GM12878 (cell line): ENCODE measurements at regions not wholly inside any gene's neighbourhood (a gene's known extent, or its start where the extent isn't known, plus 50 kb on each side); places are given as distances from the start of the nearest gene placed in this dataset.

Source experiments
- ATAC-seq: fragments of 200-7000 bp; cut with Tn5 transposase; 3 replicates; pipeline ENCODE4 v1.9.1; 2020; ENCODE audit warnings: mild to moderate bottlenecking, moderate library complexity
- BruUV-seq: library from RNA; stranded (reverse); fragments of 400-500 nt; replicated peaks from 2 replicates; lab custom pipeline; 2021; lab: Mats Ljungman, UMichigan
- CTCF ChIA-PET: fragments of 300-600 bp; sonication (Branson Sonifier 250); formaldehyde crosslinking; extraction: SDS; loops from one replicate; lab custom pipeline; 2021; ENCODE audit warnings: inconsistent platforms; lab: Yijun Ruan, JAX
- POLR2A ChIA-PET: fragments of 350-600 bp; formaldehyde crosslinking; extraction: SDS; loops from one replicate; lab custom pipeline; 2021; ENCODE audit warnings: inconsistent platforms; lab: Charles Lee
- RAD21 ChIA-PET: fragments of 300-600 bp; sonication (Branson Sonifier 250); formaldehyde crosslinking; loops from one replicate; lab custom pipeline; 2023; ENCODE audit warnings: antibody characterized with exemption; ENCODE audit not compliant: unreplicated experiment; lab: Charles Lee
- SMC1A ChIA-PET: fragments of 300-600 bp; sonication (Branson Sonifier 250); formaldehyde crosslinking; loops from one replicate; lab custom pipeline; 2023; ENCODE audit not compliant: unreplicated experiment, uncharacterized antibody; lab: Charles Lee
- DNase-seq: peaks from one replicate; pipeline ENCODE4 v3.0.0-alpha.2; 2011; ENCODE audit warnings: low read depth, low spot score
- FAIRE-seq: peaks from 3 replicates; lab custom pipeline; 2011; peaks lifted over from hg19 to GRCh38; lab: Jason Lieb, UNC
- H2AFZ ChIP-seq: 2 replicates; pipeline ENCODE4 v1.6.0; 2011; ENCODE audit warnings: low read depth, low read length, control low read depth; ENCODE audit not compliant: control insufficient read depth
- H3K27ac ChIP-seq: 2 replicates; pipeline ENCODE4 v1.5.1; 2011; ENCODE audit warnings: control low read depth; ENCODE audit not compliant: control insufficient read depth, insufficient read depth
- H3K27me3 ChIP-seq, 2 experiments: replicated peaks in 1 of 2; 2 replicates each; pipeline versions ENCODE4 v1.6.0 to v1.6.1; 2011; ENCODE audit warnings: low read length in 1 of 2; ENCODE audit not compliant: control insufficient read depth in 2 of 2, insufficient read depth in 2 of 2
- H3K36me3 ChIP-seq, 2 experiments: 2 replicates each; pipeline ENCODE4 v1.5.1; 2011; ENCODE audit warnings: low read length in 1 of 2; ENCODE audit not compliant: control insufficient read depth in 2 of 2, insufficient read depth in 2 of 2
- H3K4me1 ChIP-seq: 2 replicates; pipeline ENCODE4 v1.6.1; 2011; ENCODE audit warnings: mild to moderate bottlenecking, low read length, moderate library complexity, mixed read lengths; ENCODE audit not compliant: control insufficient read depth, insufficient read depth
- H3K4me2 ChIP-seq: 2 replicates; pipeline ENCODE4 v1.6.0; 2011; ENCODE audit warnings: control low read depth; ENCODE audit not compliant: control insufficient read depth, insufficient read depth
- H3K4me3 ChIP-seq: fragments of 200-600 bp; sonication (generic); 2 replicates; pipeline ENCODE4 v1.5.1; 2016
- H3K79me2 ChIP-seq: 2 replicates; pipeline ENCODE4 v1.6.0; 2011; ENCODE audit warnings: low read length; ENCODE audit not compliant: control insufficient read depth, insufficient read depth
- H3K9ac ChIP-seq: 2 replicates; pipeline ENCODE4 v1.8.0; 2011; ENCODE audit warnings: low read length, control low read depth, mixed read lengths; ENCODE audit not compliant: control insufficient read depth, insufficient read depth
- H3K9me3 ChIP-seq: replicated peaks from 3 replicates; pipeline ENCODE4 v1.5.1; 2011; ENCODE audit warnings: mild to moderate bottlenecking, low read length; ENCODE audit not compliant: control insufficient read depth, insufficient read depth
- H4K20me1 ChIP-seq: 2 replicates; pipeline ENCODE4 v1.6.0; 2011; ENCODE audit not compliant: control insufficient read depth, insufficient read depth
- GABPA ChIP-seq: IDR thresholded peaks from 2 replicates; pipeline ENCODE4 v1.6.1; 2014; ENCODE audit warnings: antibody characterized with exemption, low read depth, mild to moderate bottlenecking, inconsistent platforms
- NFYA ChIP-seq: IDR thresholded peaks from 2 replicates; pipeline ENCODE4 v1.6.1; 2011; ENCODE audit warnings: low read depth, mild to moderate bottlenecking, low read length, improper control_type of control experiment, borderline replicate concordance
- NFYB ChIP-seq: IDR thresholded peaks from 2 replicates; pipeline ENCODE4 v1.6.1; 2011; ENCODE audit warnings: low read depth, mild to moderate bottlenecking, low read length, improper control_type of control experiment, moderate library complexity; ENCODE audit not compliant: insufficient read depth
- NR2C1 ChIP-seq: fragments of 450-650 bp; IDR thresholded peaks from 2 replicates; pipeline ENCODE4 v1.6.1; 2017; ENCODE audit warnings: antibody characterized with exemption, mild to moderate bottlenecking, moderate library complexity
- RAD51 ChIP-seq: fragments of 450-650 bp; IDR thresholded peaks from 2 replicates; pipeline ENCODE4 v1.6.1; 2016; ENCODE audit warnings: moderate library complexity, mild to moderate bottlenecking, inconsistent platforms
- REST ChIP-seq: IDR thresholded peaks from 2 replicates; pipeline ENCODE4 v1.6.1; 2012; ENCODE audit warnings: mild to moderate bottlenecking, low read depth, low read length
- SMARCA5 ChIP-seq: fragments of 450-650 bp; IDR thresholded peaks from 2 replicates; pipeline ENCODE4 v1.6.1; 2017; ENCODE audit warnings: mild to moderate bottlenecking
- STAT3 ChIP-seq: IDR thresholded peaks from 2 replicates; pipeline ENCODE4 v1.6.1; 2011; ENCODE audit warnings: low read depth, low read length, improper control_type of control experiment
- ZNF622 ChIP-seq: fragments of 450-650 bp; IDR thresholded peaks from 2 replicates; pipeline ENCODE4 v1.6.1; 2017; ENCODE audit warnings: mild to moderate bottlenecking, inconsistent platforms
- WGBS: methylation state at CpG from one replicate; pipeline ENCODE4 v1.1.6; 2016; ENCODE audit warnings: low lambda C conversion rate; ENCODE audit not compliant: insufficient replicate concordance, insufficient coverage; ENCODE audit errors: missing lambda C conversion rate; 5-methylcytosine and 5-hydroxymethylcytosine counted together
- in situ Hi-C: fragments of 300-500 bp; cut with MboI; formaldehyde crosslinking; loops from 9 replicates; pipeline ENCODE4 v1.14.3; 2018; ENCODE audit warnings: mixed read lengths
- intact Hi-C: fragments of 100-400 bp; cut with micrococcal nuclease; formaldehyde crosslinking; loops from one replicate; pipeline ENCODE4 v1.14.2; 2022; ENCODE audit not compliant: unreplicated experiment

- Histone ChIP-seq H3K4me1 (no peaks in the 10 kb centered on the region), H3K27ac (no peak overlapping the region), H4K20me1 (no peaks in the 10 kb centered on the region), H3K27me3 (no peaks in the 10 kb centered on the region), H2AFZ (no peak overlapping the region), H3K4me3 (no peak overlapping the region), H3K79me2 (no peaks in the 10 kb centered on the region), H3K9ac (no peak overlapping the region), H3K36me3 (no peaks in the 10 kb centered on the region), H3K4me2 (no peak overlapping the region), H3K9me3 (no peaks in the 10 kb centered on the region)
- ATAC-seq (no peak; the same call in 1 of the 3 replicates), FAIRE-seq (no peak), DNase-seq (no peak)
- WGBS, result 59% methylated on average over 8 of the region's 8 CpGs
- ChIA-PET RAD21 (interaction anchor here (1.4 to 1.8 kb wide), 3 partner anchors 81 to 1117 kb away, joined by 3 to 6 read pairs (median 4); partner anchors contain the start of gene C1GALT1), POLR2A (no interaction called here), SMC1A (interaction anchor here (0.9 to 1.8 kb wide), 8 partner anchors 8 to 581 kb away, joined by 3 to 10 read pairs (median 3); no protein-coding TSS in a partner anchor), CTCF (interaction anchor here (1.0 to 6.8 kb wide), 5 partner anchors 8 to 324 kb away, joined by 3 to 56 read pairs (median 4); no protein-coding TSS in a partner anchor)
- in situ Hi-C loops, result loop anchor here (5.0 kb wide), 2 partner anchors 437 to 1117 kb away; partner anchors contain the start of gene COL28A1
- TF ChIP-seq NR2C1 (no peak), RAD51 (no peak), REST (no peak), NFYB (no peak), SMARCA5 (no peak), GABPA (no peak), ZNF622 (no peak), NFYA (no peak), STAT3 (no peak)
- BruUV-seq, result no TSS peak
- intact Hi-C loops, result loop anchor here (5.0 to 10.0 kb wide), 4 partner anchors 194 to 1117 kb away; no protein-coding TSS in a partner anchor
Observed at GRCh38 chr7:7100432-7100849, 81.9 kb upstream of the C1GALT1 start.
